Activated CD8-positive, alpha-beta memory T cell treated with anti-CD3 and anti-CD28 coated beads, Interleukin-2, amount 50 U/mL, for 1 hour (primary cell): ENCODE measurements at regions not wholly inside any gene's neighbourhood (a gene's known extent, or its start where the extent isn't known, plus 50 kb on each side); places are given as distances from the start of the nearest gene placed in this dataset.
"Not testable (repeated sequence)": the region's sequence is repeated elsewhere in the genome, so short reads cannot be mapped to it uniquely, and the experiment has no call there.

ENCODE experiments used
- DNase-seq: peaks from one replicate; pipeline ENCODE4 v3.0.0-alpha.2; 2020; ENCODE audit errors: extremely low read depth

- not testable (repeated sequence) for DNase-seq
Measured at GRCh38 chr1:143842058-143842457, 129.7 kb downstream of the FAM72C start.

DNA sequence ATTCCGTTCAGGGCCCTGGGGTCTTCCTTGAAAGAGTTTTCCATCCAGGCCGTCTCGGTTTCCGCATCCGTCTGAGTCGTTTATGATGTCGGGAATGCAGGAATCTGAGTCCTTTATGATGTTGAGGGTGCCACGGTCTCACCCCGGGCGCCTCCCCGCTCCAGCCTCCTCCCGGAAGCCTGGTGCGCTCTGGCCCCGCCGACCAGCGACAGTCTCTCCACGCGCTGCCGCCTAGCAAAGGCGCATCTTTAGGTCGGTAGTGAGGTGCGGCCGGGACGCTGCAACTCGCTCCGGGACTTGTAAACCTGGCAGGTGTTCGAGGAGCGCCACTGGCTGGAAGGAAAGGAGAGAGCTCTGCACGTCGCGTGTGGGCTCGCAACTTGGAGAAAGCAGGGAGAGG, 132.6 kb downstream of the FAM72C start:
- not testable (repeated sequence) for DNase-seq

DNA sequence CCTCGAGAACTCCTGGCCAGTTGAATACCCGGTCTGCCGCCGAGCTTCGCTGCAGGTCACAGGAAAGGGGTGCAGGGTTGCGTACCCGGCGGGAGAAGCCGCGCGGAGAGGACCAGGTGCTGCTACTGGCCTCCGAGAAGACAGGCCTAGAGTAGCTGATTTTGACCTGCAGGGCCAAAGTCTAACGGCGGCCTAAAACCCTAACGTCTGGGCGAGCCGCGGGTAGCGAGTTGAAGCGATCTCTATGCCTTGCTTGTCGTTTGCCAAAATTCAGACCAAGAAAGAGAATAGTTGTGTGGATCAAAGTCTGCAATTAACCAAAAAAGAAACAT, 133.2 kb downstream of the FAM72C start:
- not testable (repeated sequence) for DNase-seq

DNA sequence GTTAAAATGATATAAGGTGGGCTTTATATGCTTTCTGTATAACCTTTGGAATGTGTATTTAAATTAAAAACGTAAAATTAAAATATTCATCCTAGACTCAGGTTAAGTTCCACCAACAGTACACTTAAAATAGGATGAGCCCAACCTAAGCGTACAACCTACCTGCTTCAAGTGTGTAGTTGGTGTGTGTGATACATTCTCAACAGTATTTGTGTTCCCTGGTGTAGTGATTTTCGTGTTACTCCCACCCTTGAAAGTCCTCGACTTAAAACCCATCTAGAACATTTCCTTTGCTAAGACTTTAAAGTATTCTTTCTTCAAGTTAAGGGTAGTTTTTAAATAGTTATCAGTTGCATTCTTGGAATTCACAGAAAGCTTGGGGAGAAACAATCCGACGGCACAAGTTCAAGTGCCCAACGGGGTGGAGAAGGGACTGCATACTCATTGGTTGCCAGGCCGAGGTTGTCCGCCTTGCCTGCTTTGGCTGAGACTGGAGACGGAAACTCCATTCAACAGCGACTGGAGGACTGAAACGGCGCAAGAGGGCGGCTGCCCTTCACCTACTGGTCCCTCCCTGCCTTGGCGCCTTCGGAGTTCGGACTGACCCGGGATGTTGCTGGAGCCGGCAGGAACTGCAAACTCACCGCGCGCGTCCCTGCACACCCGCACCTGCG, 133.7 kb downstream of the FAM72C start:
- not testable (repeated sequence) for DNase-seq

- not testable (repeated sequence) for DNase-seq
Measured at GRCh38 chr1:143833376-143833775, 138.4 kb downstream of the FAM72C start.

GRCh38 chr1:143832379-143832716, 139.4 kb downstream of the FAM72C start:
- not testable (repeated sequence) for DNase-seq

GRCh38 chr1:143831479-143832378, 140.1 kb downstream of the FAM72C start:
- not testable (repeated sequence) for DNase-seq

- not testable (repeated sequence) for DNase-seq
Measured at GRCh38 chr1:143826162-143826561, 145.6 kb downstream of the FAM72C start.

DNA sequence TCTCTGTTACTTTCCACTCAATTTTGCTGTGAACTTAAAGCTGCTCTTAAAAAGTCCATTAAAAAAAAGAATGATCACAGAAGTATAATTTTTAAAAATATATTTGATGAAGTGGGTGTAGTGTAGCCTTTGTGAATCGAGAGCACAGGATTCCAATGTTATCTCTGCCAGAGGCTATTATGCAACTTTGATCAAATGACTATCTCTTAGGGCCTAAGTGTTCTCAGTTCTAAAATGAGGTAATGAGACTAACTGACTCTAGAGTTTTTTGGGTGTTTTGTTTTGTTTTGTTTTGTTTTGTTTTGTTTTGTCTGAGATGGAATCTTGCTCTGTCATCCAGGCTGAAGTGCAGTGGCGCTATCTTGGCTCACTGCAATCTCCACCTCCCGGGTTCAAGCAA, 147.5 kb downstream of the FAM72C start:
- DNase-seq: not testable (repeated sequence)

GRCh38 chr1:143820058-143820457, 151.7 kb downstream of the FAM72C start:
- not testable (repeated sequence) for DNase-seq

GRCh38 chr1:143816369-143816768, 155.4 kb downstream of the FAM72C start:
- DNase-seq: not testable (repeated sequence)

GRCh38 chr1:143805374-143805773, 166.4 kb downstream of the FAM72C start:
- not testable (repeated sequence) for DNase-seq

DNA sequence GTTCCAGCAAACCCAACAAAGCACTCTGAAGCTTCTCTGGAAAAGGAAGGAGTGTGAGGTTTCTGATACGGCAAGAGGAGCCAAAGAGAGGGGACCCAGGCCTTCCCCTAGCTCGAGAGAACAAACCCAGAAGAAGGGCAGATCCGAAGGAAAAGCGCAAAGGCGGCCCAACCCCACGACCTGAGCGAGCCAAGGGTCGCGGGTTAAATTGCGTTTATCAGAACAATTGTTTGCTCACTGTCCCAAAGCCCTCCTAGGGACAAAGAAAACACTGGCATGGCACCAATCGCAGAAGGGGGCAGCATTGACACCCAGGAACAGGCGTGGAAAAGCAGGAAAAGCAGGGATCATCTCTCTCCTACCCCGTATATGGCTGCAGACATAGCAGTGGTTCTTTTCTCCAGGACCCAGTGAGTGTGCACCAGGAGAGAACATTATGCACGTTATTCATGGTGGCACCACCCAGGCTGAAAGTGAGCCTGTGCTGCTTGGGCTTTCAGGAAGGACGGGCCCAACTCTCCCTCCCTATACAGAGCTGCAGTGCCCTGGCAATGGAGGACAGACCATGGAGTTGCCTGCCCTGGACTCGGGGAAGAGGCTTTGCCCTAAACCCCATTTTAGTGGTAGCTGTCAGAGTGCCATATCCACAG, 167.0 kb downstream of the FAM72C start:
- DNase-seq: not testable (repeated sequence)

DNA sequence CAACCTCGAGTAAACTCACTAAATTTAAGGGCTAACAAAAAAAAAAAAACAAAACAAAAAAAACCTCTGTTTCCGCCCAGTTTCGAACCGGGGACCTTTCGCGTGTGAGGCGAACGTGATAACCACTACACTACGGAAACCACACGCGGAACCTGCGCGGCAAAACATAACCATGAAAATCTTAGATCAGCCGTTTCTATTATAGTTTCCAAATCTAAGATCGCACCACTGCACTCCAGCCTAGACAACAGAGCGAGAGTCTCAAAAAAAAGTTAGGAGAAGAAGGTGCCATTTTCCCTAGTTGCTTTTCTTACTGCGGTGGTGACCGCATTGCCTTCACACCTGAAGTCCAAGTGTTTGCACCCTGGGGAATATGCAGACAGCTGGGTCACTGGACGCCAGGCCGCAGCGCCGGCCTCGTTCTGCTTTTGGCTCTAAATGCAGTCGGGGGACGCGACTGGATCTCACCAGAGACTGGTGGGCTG, 167.8 kb downstream of the FAM72C start:
- not testable (repeated sequence) for DNase-seq

GRCh38 chr1:143803095-143803494, 168.7 kb downstream of the FAM72C start:
- not testable (repeated sequence) for DNase-seq

GRCh38 chr1:143799568-143800187, 172.1 kb downstream of the FAM72C start:
- not testable (repeated sequence) for DNase-seq

DNA sequence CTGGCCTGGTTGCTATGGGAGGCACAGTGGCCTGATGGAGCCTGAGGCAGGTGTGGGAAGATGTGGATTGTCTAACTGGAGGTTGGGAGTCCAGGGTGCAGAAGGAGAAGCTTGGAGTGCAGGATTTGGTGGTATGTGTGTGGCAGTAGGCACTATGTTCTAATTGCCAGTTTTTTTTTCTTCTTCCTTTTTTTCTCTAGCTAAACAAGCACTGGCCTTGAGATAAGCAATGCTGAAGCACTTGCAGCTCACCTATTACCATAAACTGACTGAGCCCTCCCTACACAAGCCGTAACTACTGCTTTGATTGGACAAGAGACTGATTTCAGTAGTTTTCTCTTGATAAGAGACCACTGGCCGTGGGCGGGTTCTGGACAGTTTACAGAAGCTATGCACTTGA, 175.4 kb downstream of the FAM72C start:
- DNase-seq: not testable (repeated sequence)

GRCh38 chr1:143792047-143792937, 179.5 kb downstream of the FAM72C start:
- DNase-seq: not testable (repeated sequence)

DNA sequence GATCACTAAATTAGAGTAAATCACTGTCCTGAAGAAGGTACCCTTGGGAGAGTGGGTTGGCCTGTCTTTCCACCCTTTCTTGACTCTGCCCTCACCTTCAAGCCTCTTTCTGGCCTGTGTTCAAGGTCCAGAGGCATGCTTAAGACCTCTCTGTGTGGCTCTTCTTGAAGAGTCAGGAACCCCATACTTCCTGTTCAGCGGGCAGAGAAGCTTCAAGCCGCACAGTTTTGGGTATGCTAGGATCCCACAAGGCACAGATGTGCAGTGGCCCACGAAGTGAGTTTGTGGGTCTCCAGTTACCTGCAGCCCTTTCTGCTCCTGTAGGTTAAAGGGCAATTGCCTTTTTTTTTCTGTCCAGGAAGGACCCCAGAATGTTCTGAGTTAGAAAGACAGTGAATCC, 185.4 kb downstream of the FAM72C start:
- not testable (repeated sequence) for DNase-seq

DNA sequence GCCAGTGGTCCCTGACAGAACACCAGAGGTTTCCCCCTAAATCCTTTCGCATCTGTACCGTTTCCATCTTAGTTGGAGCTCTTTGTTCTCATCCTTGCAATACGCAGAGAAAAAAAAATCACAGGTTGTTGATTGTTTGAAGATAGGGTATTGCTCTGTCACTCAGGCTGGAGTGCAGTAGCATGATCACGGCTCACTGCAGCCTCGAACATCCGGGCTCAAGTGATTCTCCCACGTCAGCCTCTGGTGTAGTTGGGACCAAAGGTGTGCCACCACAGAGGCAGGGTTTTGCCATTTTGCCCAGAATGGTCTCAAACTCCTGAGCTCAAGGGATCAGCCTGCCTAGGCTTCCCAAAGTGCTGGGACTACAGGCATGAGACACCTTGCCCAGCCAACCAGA, 185.9 kb downstream of the FAM72C start:
- DNase-seq: not testable (repeated sequence)
